CD14-positive monocyte (primary cell): ENCODE measurements at regions not wholly inside any gene's neighbourhood (a gene's known extent, or its start where the extent isn't known, plus 50 kb on each side); places are given as distances from the start of the nearest gene placed in this dataset.
"Not testable (repeated sequence)": the region's sequence is repeated elsewhere in the genome, so short reads cannot be mapped to it uniquely, and the experiment has no call there.

ENCODE experiments used
- DNase-seq, 3 donors: peaks; one replicate each; pipeline ENCODE4 v3.0.0-alpha.2; 2011 to 2022
- H2AFZ ChIP-seq: 2 replicates; pipeline ENCODE4 v1.6.0; 2012; ENCODE audit warnings: mild to moderate bottlenecking, low read depth, low read length, inconsistent platforms; ENCODE audit not compliant: insufficient read depth, poor library complexity, severe bottlenecking
- H3K27ac ChIP-seq, 2 donors: 1 replicate in 1 of 2; 2 replicates in 1 of 2; pipeline ENCODE4 v1.5.1; 2012 to 2013; ENCODE audit warnings: low read length in 2 of 2, control low read depth in 1 of 2, inconsistent platforms in 1 of 2, low read depth in 1 of 2, mild to moderate bottlenecking in 1 of 2
- H3K27me3 ChIP-seq, 2 donors: one replicate each; pipeline versions ENCODE4 v1.6.0 to v1.6.1; 2011 to 2013; ENCODE audit warnings: low read length in 2 of 2; ENCODE audit not compliant: control insufficient read depth in 2 of 2, insufficient read depth in 2 of 2
- H3K36me3 ChIP-seq, 2 donors: replicated peaks in 1 of 2; 1 replicate in 1 of 2; 2 replicates in 1 of 2; pipeline versions ENCODE4 v1.5.1 to v1.6.1; 2012 to 2013; ENCODE audit warnings: low read length in 2 of 2, control low read depth in 1 of 2, inconsistent platforms in 1 of 2, mild to moderate bottlenecking in 1 of 2; ENCODE audit not compliant: insufficient read depth in 2 of 2, control insufficient read depth in 1 of 2
- H3K4me1 ChIP-seq, 2 donors: 1 replicate in 1 of 2; 2 replicates in 1 of 2; pipeline versions ENCODE4 v1.5.1 to v1.6.1; 2012 to 2013; ENCODE audit warnings: low read length in 2 of 2, control low read depth in 1 of 2, inconsistent platforms in 1 of 2, mild to moderate bottlenecking in 1 of 2, moderate library complexity in 1 of 2; ENCODE audit not compliant: insufficient read depth in 2 of 2, control insufficient read depth in 1 of 2
- H3K4me2 ChIP-seq: replicated peaks from 2 replicates; pipeline ENCODE3; 2012; ENCODE audit warnings: low read length, moderate library complexity, mild to moderate bottlenecking; ENCODE audit not compliant: poor library complexity, severe bottlenecking; ENCODE audit errors: extremely low read depth
- H3K4me3 ChIP-seq, 3 experiments: fragments of 200-600 bp in 1 of 3; sonication (generic) in 1 of 3; replicated peaks in 1 of 3; 1 replicate in 2 of 3; 2 replicates in 1 of 3; pipeline ENCODE4 v1.5.1; 2011 to 2013; ENCODE audit warnings: low read length in 3 of 3, mild to moderate bottlenecking in 3 of 3, control low read depth in 2 of 3, low read depth in 2 of 3, inconsistent platforms in 1 of 3, moderate library complexity in 1 of 3
- H3K79me2 ChIP-seq: 2 replicates; pipeline ENCODE4 v1.6.0; 2012; ENCODE audit warnings: mild to moderate bottlenecking, control low read depth, inconsistent platforms, low read length, moderate library complexity; ENCODE audit not compliant: insufficient read depth
- H3K9ac ChIP-seq: 2 replicates; pipeline ENCODE4 v1.6.0; 2017; ENCODE audit warnings: low read length, mild to moderate bottlenecking; ENCODE audit not compliant: insufficient read depth, poor library complexity, severe bottlenecking
- H3K9me3 ChIP-seq, 2 donors: replicated peaks in 1 of 2; 1 replicate in 1 of 2; 2 replicates in 1 of 2; pipeline versions ENCODE4 v1.5.1 to v1.6.1; 2012 to 2013; ENCODE audit warnings: low read length in 2 of 2, control low read depth in 1 of 2; ENCODE audit not compliant: control insufficient read depth in 1 of 2, insufficient read depth in 1 of 2
- H4K20me1 ChIP-seq: 2 replicates; pipeline ENCODE4 v1.6.0; 2012; ENCODE audit warnings: mild to moderate bottlenecking, low read length, control low read depth, moderate library complexity; ENCODE audit not compliant: insufficient read depth
- H3K27ac Mint-ChIP-seq, 7 donors: one replicate each; pipeline ENCODE4 v1.8.0; 2020; ENCODE audit warnings: mild to moderate bottlenecking in 7 of 7, mixed read lengths in 7 of 7, moderate library complexity in 6 of 7, inconsistent platforms in 2 of 7
- H3K27me3 Mint-ChIP-seq, 3 donors: one replicate each; pipeline ENCODE4 v1.8.0; 2021 to 2022; ENCODE audit warnings: low read depth in 3 of 3, mild to moderate bottlenecking in 3 of 3, mixed read lengths in 3 of 3, moderate library complexity in 3 of 3, inconsistent platforms in 1 of 3
- H3K36me3 Mint-ChIP-seq, 2 donors: one replicate each; pipeline ENCODE4 v1.8.0; 2020; ENCODE audit warnings: mixed read lengths in 2 of 2, inconsistent platforms in 1 of 2, mild to moderate bottlenecking in 1 of 2
- H3K4me1 Mint-ChIP-seq: one replicate; pipeline ENCODE4 v1.8.0; 2020; ENCODE audit warnings: mild to moderate bottlenecking, mixed read lengths
- H3K4me3 Mint-ChIP-seq, 2 donors: one replicate each; pipeline ENCODE4 v1.8.0; 2020; ENCODE audit warnings: mild to moderate bottlenecking in 2 of 2, mixed read lengths in 2 of 2, moderate library complexity in 1 of 2
- H3K9me3 Mint-ChIP-seq, 7 donors: one replicate each; pipeline ENCODE4 v1.8.0; 2020 to 2022; ENCODE audit warnings: mixed read lengths in 7 of 7, mild to moderate bottlenecking in 6 of 7, moderate library complexity in 6 of 7, inconsistent platforms in 2 of 7
- CTCF ChIP-seq: fragments of 200-600 bp; IDR thresholded peaks from one replicate; pipeline ENCODE4 v1.8.0; 2022; ENCODE audit warnings: antibody characterized with exemption, mild to moderate bottlenecking
- WGBS: methylation state at CpG from one replicate; pipeline ENCODE4 v1.1.5; 2013; ENCODE audit warnings: missing lambda C conversion rate; ENCODE audit not compliant: insufficient coverage; 5-methylcytosine and 5-hydroxymethylcytosine counted together
- intact Hi-C, 2 donors: fragments of 100-400 bp; cut with micrococcal nuclease; formaldehyde crosslinking; loops; one replicate each; pipeline versions ENCODE4 v1.15.0 to v1.15.1; 2023

- Mint-ChIP-seq H3K36me3 (no peaks in the 10 kb centered on the region), H3K27me3 (peaks cover 25 to 33% (median 29%) of the 10 kb centered on the region in 3 donors), H3K4me1 (no peaks in the 10 kb centered on the region), H3K9me3 (peaks cover 5 to 17% (median 11%) of the 10 kb centered on the region in 7 donors), H3K27ac (no peak overlapping the region), H3K4me3 (no peak overlapping the region)
- TF ChIP-seq CTCF, result no peak
- peaks cover 4% of the 10 kb centered on the region in 2 donors for H3K9me3 ChIP-seq
- no peak overlapping the region for H3K4me3 ChIP-seq
- DNase-seq, result no peak
- H3K27ac ChIP-seq, result no peak overlapping the region
- no peak overlapping the region for H3K9ac ChIP-seq
- peaks cover 0 to 1% of the 10 kb centered on the region in 2 donors for H3K27me3 ChIP-seq
- intact Hi-C loops, result no loop called here
- no peaks in the 10 kb centered on the region for H3K36me3 ChIP-seq
- no peaks in the 10 kb centered on the region for H3K79me2 ChIP-seq
- H4K20me1 ChIP-seq, result no peaks in the 10 kb centered on the region
- WGBS, result 71% methylated on average over 3 of the region's 4 CpGs
- no peaks in the 10 kb centered on the region for H3K4me1 ChIP-seq
- H2AFZ ChIP-seq, result no peak overlapping the region
- no peak overlapping the region for H3K4me2 ChIP-seq
Observed at GRCh38 chr2:242060212-242060835, 190.8 kb downstream of the RTP5 start.

DNA sequence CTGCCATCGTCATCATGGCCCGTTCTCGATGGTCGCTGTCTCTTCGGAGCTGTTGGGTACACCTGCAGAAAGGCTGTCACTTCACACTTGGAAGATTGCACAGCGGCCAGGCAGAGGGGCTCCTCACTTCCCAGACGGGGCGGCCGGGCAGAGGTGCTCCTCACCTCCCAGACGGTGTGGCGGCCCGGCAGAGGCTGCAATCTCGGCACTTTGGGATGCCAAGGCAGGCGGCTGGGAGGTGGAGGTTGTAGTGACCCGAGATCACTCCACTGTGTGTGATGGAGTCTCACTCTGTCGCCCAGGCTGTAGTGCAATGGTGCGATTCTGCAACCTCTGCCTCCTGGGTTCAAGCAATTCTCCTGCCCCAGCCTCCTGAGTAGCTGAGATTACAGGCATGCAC, 192.4 kb downstream of the RTP5 start:
- H3K27me3 ChIP-seq, H4K20me1 ChIP-seq, H3K4me1 Mint-ChIP-seq, H2AFZ ChIP-seq, H3K27ac Mint-ChIP-seq, H3K4me3 ChIP-seq, H3K9ac ChIP-seq, H3K27ac ChIP-seq, H3K36me3 ChIP-seq, H3K9me3 ChIP-seq, H3K4me3 Mint-ChIP-seq, DNase-seq, intact Hi-C loops, H3K4me2 ChIP-seq, H3K36me3 Mint-ChIP-seq, H3K79me2 ChIP-seq, H3K4me1 ChIP-seq: not testable (repeated sequence)
- over 99% methylated on average over 9 of the region's 17 CpGs for WGBS
- H3K9me3 Mint-ChIP-seq, result peaks cover 5 to 17% (median 11%) of the 10 kb centered on the region in 7 donors
- peaks cover 25 to 40% (median 25%) of the 10 kb centered on the region in 3 donors for H3K27me3 Mint-ChIP-seq
